Neuronal stem cell (in vitro differentiated cells): ENCODE measurements at regions not wholly inside any gene's neighbourhood (a gene's known extent, or its start where the extent isn't known, plus 50 kb on each side); places are given as distances from the start of the nearest gene placed in this dataset.

Experiments used
- DNase-seq: peaks from one replicate; pipeline ENCODE4 v3.0.0-alpha.2; 2013; ENCODE audit warnings: low spot score
- H2AFZ ChIP-seq: one replicate; pipeline ENCODE4 v1.6.1; 2013; ENCODE audit warnings: mild to moderate bottlenecking, low read length, inconsistent platforms
- H2AK5ac ChIP-seq: 2 replicates; pipeline ENCODE4 v1.6.1; 2013; ENCODE audit warnings: low read depth, mild to moderate bottlenecking, inconsistent platforms, low read length, moderate library complexity, mixed read lengths
- H2BK120ac ChIP-seq: 2 replicates; pipeline ENCODE4 v1.6.1; 2013; ENCODE audit warnings: low read depth, mild to moderate bottlenecking, inconsistent platforms, low read length, moderate library complexity, mixed read lengths
- H2BK12ac ChIP-seq: one replicate; pipeline ENCODE4 v1.6.1; 2013; ENCODE audit warnings: low read length, inconsistent platforms
- H2BK15ac ChIP-seq: 2 replicates; pipeline ENCODE4 v1.6.1; 2013; ENCODE audit warnings: mild to moderate bottlenecking, low read length, inconsistent platforms, mixed read lengths
- H2BK5ac ChIP-seq: one replicate; pipeline ENCODE4 v1.6.1; 2013; ENCODE audit warnings: inconsistent platforms, mild to moderate bottlenecking, low read length, moderate library complexity
- H3K14ac ChIP-seq: one replicate; pipeline ENCODE4 v1.6.1; 2013; ENCODE audit warnings: low read length, inconsistent platforms
- H3K18ac ChIP-seq: 2 replicates; pipeline ENCODE4 v1.6.1; 2013; ENCODE audit warnings: low read length, inconsistent platforms
- H3K23ac ChIP-seq: 2 replicates; pipeline ENCODE4 v1.6.1; 2013; ENCODE audit warnings: low read depth, mild to moderate bottlenecking, mixed read lengths, low read length, inconsistent platforms; ENCODE audit not compliant: poor library complexity
- H3K27ac ChIP-seq: replicated peaks from 3 replicates; pipeline ENCODE4 v1.5.1; 2013; ENCODE audit warnings: low read length, inconsistent platforms
- H3K27me3 ChIP-seq, 3 experiments: 2 replicates each; pipeline ENCODE4 v1.6.1; 2013; ENCODE audit warnings: low read length in 3 of 3, mild to moderate bottlenecking in 2 of 3, inconsistent platforms in 1 of 3, low read depth in 1 of 3, mixed read lengths in 1 of 3, moderate library complexity in 1 of 3; ENCODE audit not compliant: control insufficient read depth in 3 of 3, insufficient read depth in 3 of 3
- H3K36me3 ChIP-seq, 2 donors: replicated peaks in 1 of 2; 2 replicates each; pipeline ENCODE4 v1.6.1; 2013; ENCODE audit warnings: low read length in 2 of 2; ENCODE audit not compliant: control insufficient read depth in 2 of 2, insufficient read depth in 2 of 2
- H3K4ac ChIP-seq: 2 replicates; pipeline ENCODE4 v1.6.1; 2013; ENCODE audit warnings: inconsistent platforms, mild to moderate bottlenecking, low read length, moderate library complexity
- H3K4me1 ChIP-seq, 2 donors: 1 replicate in 1 of 2; 2 replicates in 1 of 2; pipeline ENCODE4 v1.6.1; 2013; ENCODE audit warnings: low read length in 2 of 2, low read depth in 1 of 2; ENCODE audit not compliant: control insufficient read depth in 2 of 2, insufficient read depth in 1 of 2
- H3K4me2 ChIP-seq: one replicate; pipeline ENCODE4 v1.6.1; 2013; ENCODE audit warnings: mild to moderate bottlenecking, low read length, inconsistent platforms; ENCODE audit not compliant: insufficient read depth, poor library complexity, severe bottlenecking
- H3K4me3 ChIP-seq, 2 donors: 2 replicates each; pipeline ENCODE4 v1.5.1; 2013; ENCODE audit warnings: low read length in 2 of 2, mild to moderate bottlenecking in 2 of 2, inconsistent platforms in 1 of 2, moderate library complexity in 1 of 2
- H3K79me1 ChIP-seq: one replicate; pipeline ENCODE4 v1.6.1; 2013; ENCODE audit warnings: low read depth, mild to moderate bottlenecking, inconsistent platforms, low read length, moderate library complexity
- H3K9ac ChIP-seq: one replicate; pipeline ENCODE4 v1.6.1; 2013; ENCODE audit warnings: mild to moderate bottlenecking, low read depth, low read length, inconsistent platforms; ENCODE audit not compliant: poor library complexity
- H3K9me3 ChIP-seq, 2 donors: replicated peaks in 1 of 2; 2 replicates each; pipeline versions ENCODE3 to v1.6.1; 2013; ENCODE audit warnings: low read length in 2 of 2, mild to moderate bottlenecking in 2 of 2, inconsistent platforms in 1 of 2, low read depth in 1 of 2, mixed read lengths in 1 of 2, moderate library complexity in 1 of 2; ENCODE audit not compliant: control insufficient read depth in 2 of 2, insufficient read depth in 1 of 2
- H4K8ac ChIP-seq: one replicate; pipeline ENCODE4 v1.6.1; 2013; ENCODE audit warnings: low read depth, mild to moderate bottlenecking, inconsistent platforms, low read length, moderate library complexity
- H4K91ac ChIP-seq: one replicate; pipeline ENCODE4 v1.6.1; 2013; ENCODE audit warnings: low read length, low read depth, mild to moderate bottlenecking, inconsistent platforms; ENCODE audit not compliant: poor library complexity
- WGBS, 2 donors: extraction: QIAGEN DNeasy Blood & Tissue Kit; methylation state at CpG; one replicate each; pipeline ENCODE4 v1.1.7; 2013; ENCODE audit warnings: missing lambda C conversion rate in 2 of 2, mixed read lengths in 1 of 2; ENCODE audit not compliant: insufficient read length in 2 of 2, insufficient replicate concordance in 1 of 2; ENCODE audit errors: extremely low coverage in 2 of 2; 5-methylcytosine and 5-hydroxymethylcytosine counted together

DNA sequence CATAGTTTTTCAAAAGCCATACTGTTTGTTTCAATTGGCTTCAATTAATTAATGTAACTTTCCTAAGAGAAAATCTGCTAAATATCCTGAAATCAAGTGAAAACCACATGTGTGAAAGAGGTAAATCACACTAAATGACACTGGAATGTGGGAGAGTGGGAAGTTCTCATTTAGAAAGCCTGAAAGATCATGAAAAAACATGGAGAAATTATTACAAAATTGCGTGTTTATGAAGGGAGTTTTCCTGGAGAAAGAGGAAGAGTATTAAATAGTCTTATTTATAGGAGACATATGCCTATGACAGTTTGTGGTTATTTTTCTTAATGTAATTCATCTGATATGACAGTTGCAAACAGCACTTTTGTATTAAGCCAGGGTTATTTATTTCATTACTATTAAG is 183.7 kb downstream of the DKK2 start:
- Histone ChIP-seq H3K18ac (no peak overlapping the region), H3K4me3 (no peak overlapping the region), H2AK5ac (no peak overlapping the region), H3K27ac (no peak overlapping the region), H3K4ac (no peak overlapping the region), H2BK120ac (no peak overlapping the region), H3K23ac (no peak overlapping the region), H3K4me2 (no peak overlapping the region), H4K91ac (no peak overlapping the region), H3K9ac (no peak overlapping the region), H3K27me3 (no peaks in the 10 kb centered on the region), H3K36me3 (no peaks in the 10 kb centered on the region), H2BK5ac (no peak overlapping the region), H4K8ac (no peak overlapping the region), H3K79me1 (no peaks in the 10 kb centered on the region), H2BK15ac (no peak overlapping the region), H3K4me1 (no peaks in the 10 kb centered on the region), H2BK12ac (no peak overlapping the region), H2AFZ (no peak overlapping the region), H3K9me3 (no peaks in the 10 kb centered on the region), H3K14ac (no peak overlapping the region)
- DNase-seq: no peak
- WGBS, 2 donors: no CpG with 5 or more reads among the region's 1 CpG

DNA sequence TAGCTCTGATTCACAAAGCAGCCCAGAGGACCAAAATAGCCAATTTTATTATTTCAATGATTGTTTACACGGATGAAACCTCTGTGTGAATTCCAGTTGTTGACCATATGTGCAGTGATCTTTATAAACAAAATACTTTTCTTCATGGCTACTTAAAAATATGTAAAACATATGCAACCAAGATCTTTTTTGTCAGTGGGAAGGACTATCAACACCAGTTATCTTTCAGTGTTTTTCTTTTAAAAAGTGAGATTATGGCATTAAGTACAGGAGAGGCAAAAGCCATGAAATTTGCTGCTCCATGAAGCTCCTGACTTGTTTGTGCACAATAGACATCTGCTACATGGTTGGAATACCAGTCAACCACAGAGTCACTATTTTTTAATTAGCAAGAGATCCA is 184.4 kb downstream of the DKK2 start:
- WGBS, 2 donors: no CpG with 5 or more reads among the region's 1 CpG
- DNase-seq: no peak
- Histone ChIP-seq H4K91ac (no peak overlapping the region), H3K4me1 (no peaks in the 10 kb centered on the region), H3K23ac (no peak overlapping the region), H3K36me3 (no peaks in the 10 kb centered on the region), H3K9me3 (no peaks in the 10 kb centered on the region), H3K79me1 (no peaks in the 10 kb centered on the region), H3K18ac (no peak overlapping the region), H3K4ac (no peak overlapping the region), H2BK5ac (no peak overlapping the region), H2BK120ac (no peak overlapping the region), H2BK15ac (no peak overlapping the region), H2BK12ac (no peak overlapping the region), H4K8ac (no peak overlapping the region), H3K4me2 (no peak overlapping the region), H3K27ac (no peak overlapping the region), H2AK5ac (no peak overlapping the region), H3K9ac (no peak overlapping the region), H3K27me3 (no peaks in the 10 kb centered on the region), H3K4me3 (no peak overlapping the region), H3K14ac (no peak overlapping the region), H2AFZ (no peak overlapping the region)

- H3K18ac ChIP-seq: no peak overlapping the region
- no CpG with 5 or more reads among the region's 2 CpGs for WGBS, 2 donors
- no peak overlapping the region for H3K27ac ChIP-seq
- no peak overlapping the region for H3K4ac ChIP-seq
- H3K4me3 ChIP-seq: no peak overlapping the region
- H3K4me2 ChIP-seq: no peak overlapping the region
- H3K27me3 ChIP-seq: no peaks in the 10 kb centered on the region
- no peak overlapping the region for H3K23ac ChIP-seq
- DNase-seq: no peak
- H2BK120ac ChIP-seq: no peak overlapping the region
- no peak overlapping the region for H4K8ac ChIP-seq
- H2BK5ac ChIP-seq: no peak overlapping the region
- H3K79me1 ChIP-seq: no peaks in the 10 kb centered on the region
- no peaks in the 10 kb centered on the region for H3K4me1 ChIP-seq
- no peak overlapping the region for H3K14ac ChIP-seq
- H3K9me3 ChIP-seq: no peaks in the 10 kb centered on the region
- H2BK12ac ChIP-seq: no peak overlapping the region
- no peak overlapping the region for H2AFZ ChIP-seq
- no peak overlapping the region for H2AK5ac ChIP-seq
- no peak overlapping the region for H2BK15ac ChIP-seq
- no peaks in the 10 kb centered on the region for H3K36me3 ChIP-seq
- no peak overlapping the region for H4K91ac ChIP-seq
- no peak overlapping the region for H3K9ac ChIP-seq
Measured at GRCh38 chr4:106850691-106851090, 185.4 kb downstream of the DKK2 start.

DNA sequence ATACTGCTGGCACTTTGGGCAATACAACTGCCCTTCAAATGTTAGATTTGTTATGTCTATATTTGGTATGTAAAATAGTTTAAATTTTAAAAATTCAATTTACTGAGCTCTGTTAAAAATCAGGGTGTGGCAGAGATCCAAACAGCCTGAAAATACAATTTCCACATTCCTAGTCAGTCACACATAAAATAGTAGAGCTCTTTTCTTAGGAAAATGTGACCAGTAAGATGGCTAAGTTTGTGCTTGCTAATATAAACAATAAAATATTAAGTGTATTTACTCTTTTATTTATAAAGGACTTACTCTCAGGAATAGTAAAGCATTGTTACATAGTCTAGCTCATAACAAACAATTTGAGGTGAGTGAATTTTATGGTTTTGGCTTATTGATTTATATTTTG is 200.2 kb downstream of the DKK2 start:
- no peak overlapping the region for H2BK5ac ChIP-seq
- no peak overlapping the region for H2BK120ac ChIP-seq
- peaks cover 0 to 6% of the 10 kb centered on the region in 2 donors for H3K9me3 ChIP-seq
- no peak overlapping the region for H3K4ac ChIP-seq
- H4K8ac ChIP-seq: no peak overlapping the region
- H2BK12ac ChIP-seq: no peak overlapping the region
- no peak overlapping the region for H3K27ac ChIP-seq
- H2AK5ac ChIP-seq: no peak overlapping the region
- no peak overlapping the region for H3K18ac ChIP-seq
- H2BK15ac ChIP-seq: no peak overlapping the region
- H3K79me1 ChIP-seq: no peaks in the 10 kb centered on the region
- H3K36me3 ChIP-seq: no peaks in the 10 kb centered on the region
- no peak for DNase-seq
- H3K4me1 ChIP-seq: no peaks in the 10 kb centered on the region
- H3K9ac ChIP-seq: no peak overlapping the region
- H3K14ac ChIP-seq: no peak overlapping the region
- H3K4me2 ChIP-seq: no peak overlapping the region
- no peak overlapping the region for H2AFZ ChIP-seq
- H3K27me3 ChIP-seq: no peaks in the 10 kb centered on the region
- H3K23ac ChIP-seq: no peak overlapping the region
- no peak overlapping the region for H4K91ac ChIP-seq
- H3K4me3 ChIP-seq: no peak overlapping the region
